ENCODE measurements at regions not wholly inside any gene's neighbourhood (a gene's known extent, or its start where the extent isn't known, plus 50 kb on each side); places are given as distances from the start of the nearest gene placed in this dataset.

GRCh38 chr13:97630725-97631124 lies 196.8 kb downstream of the RAP2A start:
- H3K27me3 ChIP-seq (replicated peaks in 1 of 4; ENCODE audit: control extremely low read depth in 1 of 4, control insufficient read depth in 3 of 4, insufficient read depth in 4 of 4, low read length in 3 of 4): peaks cover 0 to 3% (median 0%) of the 10 kb centered on the region in 4 experiments
- no peak overlapping the region for H3K4me2 ChIP-seq (replicated peaks; ENCODE audit: low read depth, low read length, poor library complexity, severe bottlenecking)
- H3K4me3 ChIP-seq (ENCODE audit: control extremely low read depth in 1 of 5, extremely low read depth in 1 of 5, insufficient read depth in 1 of 5, low read depth in 2 of 5, low read length in 4 of 5): no peak overlapping the region
- TF ChIP-seq CTCF (IDR thresholded peaks at IDR 0.05) (no peak), EZH2 (IDR thresholded peaks at IDR 0.05; ENCODE audit: borderline replicate concordance, insufficient read depth, low read depth, low read length, poor library complexity, severe bottlenecking) (no peak)
- CTCF ChIA-PET: no interaction called here
- POLR2A ChIA-PET: no interaction called here
- DNase-seq: no peak
- no peak overlapping the region for H2AFZ ChIP-seq (ENCODE audit: insufficient read depth, low read depth, low read length, poor library complexity, severe bottlenecking)
- H3K36me3 ChIP-seq (replicated peaks in 1 of 2; ENCODE audit: control extremely low read depth in 1 of 2, control insufficient read depth in 1 of 2, extremely low read depth in 1 of 2, insufficient read depth in 2 of 2, low read length in 1 of 2): no peaks in the 10 kb centered on the region
- no peak overlapping the region for H3K27ac Mint-ChIP-seq
- H4K20me1 ChIP-seq (ENCODE audit: control insufficient read depth, insufficient read depth, low read length, poor library complexity, severe bottlenecking): no peaks in the 10 kb centered on the region
- no peaks in the 10 kb centered on the region for H3K4me1 Mint-ChIP-seq
- ATAC-seq (ENCODE audit: low read depth): no peak
- H3K79me2 ChIP-seq (ENCODE audit: control insufficient read depth, insufficient read depth, low read length): no peaks in the 10 kb centered on the region
- WGBS (ENCODE audit: insufficient coverage): 81% methylated on average over 4 of the region's 4 CpGs
- H3K4me1 ChIP-seq (ENCODE audit: control insufficient read depth in 2 of 2, insufficient read depth in 2 of 2, low read length in 2 of 2): no peaks in the 10 kb centered on the region
- H3K9ac ChIP-seq (ENCODE audit: low read length): no peak overlapping the region
- no peak overlapping the region for H3K4me3 Mint-ChIP-seq
- no peak overlapping the region for H3K27ac ChIP-seq (ENCODE audit: low read length in 2 of 2)
- intact Hi-C loops (cut with micrococcal nuclease): no loop called here
- H3K27me3 Mint-ChIP-seq: no peaks in the 10 kb centered on the region
- peaks cover 0 to 7% (median 2%) of the 10 kb centered on the region in 3 donors for H3K9me3 ChIP-seq (ENCODE audit: control extremely low read depth in 1 of 3, control insufficient read depth in 2 of 3, insufficient read depth in 1 of 3, low read length in 2 of 3)
- peaks cover 2% of the 10 kb centered on the region for H3K9me3 Mint-ChIP-seq (ENCODE audit: insufficient read depth)

- CTCF ChIA-PET: no interaction called here
- H3K4me3 ChIP-seq (ENCODE audit: control extremely low read depth in 1 of 5, extremely low read depth in 1 of 5, insufficient read depth in 1 of 5, low read depth in 2 of 5, low read length in 4 of 5): no peak overlapping the region
- H3K27me3 Mint-ChIP-seq: no peaks in the 10 kb centered on the region
- H3K27me3 ChIP-seq (replicated peaks in 1 of 4; ENCODE audit: control extremely low read depth in 1 of 4, control insufficient read depth in 3 of 4, insufficient read depth in 4 of 4, low read length in 3 of 4): peaks cover 0 to under 1% (median 0%) of the 10 kb centered on the region in 4 experiments
- H2AFZ ChIP-seq (ENCODE audit: insufficient read depth, low read depth, low read length, poor library complexity, severe bottlenecking): no peak overlapping the region
- no peak overlapping the region for H3K27ac Mint-ChIP-seq
- H3K36me3 ChIP-seq (replicated peaks in 1 of 2; ENCODE audit: control extremely low read depth in 1 of 2, control insufficient read depth in 1 of 2, extremely low read depth in 1 of 2, insufficient read depth in 2 of 2, low read length in 1 of 2): no peaks in the 10 kb centered on the region
- H3K4me3 Mint-ChIP-seq: no peak overlapping the region
- intact Hi-C loops (cut with micrococcal nuclease): no loop called here
- no peak for ATAC-seq (ENCODE audit: low read depth)
- no peak for DNase-seq
- WGBS (ENCODE audit: insufficient coverage): 87% methylated on average over 3 of the region's 3 CpGs
- POLR2A ChIA-PET: no interaction called here
- no peaks in the 10 kb centered on the region for H3K79me2 ChIP-seq (ENCODE audit: control insufficient read depth, insufficient read depth, low read length)
- peaks cover 2% of the 10 kb centered on the region for H3K9me3 Mint-ChIP-seq (ENCODE audit: insufficient read depth)
- TF ChIP-seq CTCF (IDR thresholded peaks at IDR 0.05): no peak
- no peak overlapping the region for H3K4me2 ChIP-seq (replicated peaks; ENCODE audit: low read depth, low read length, poor library complexity, severe bottlenecking)
- no peaks in the 10 kb centered on the region for H3K4me1 ChIP-seq (ENCODE audit: control insufficient read depth in 2 of 2, insufficient read depth in 2 of 2, low read length in 2 of 2)
- no peaks in the 10 kb centered on the region for H4K20me1 ChIP-seq (ENCODE audit: control insufficient read depth, insufficient read depth, low read length, poor library complexity, severe bottlenecking)
- H3K4me1 Mint-ChIP-seq: no peaks in the 10 kb centered on the region
- H3K27ac ChIP-seq (ENCODE audit: low read length in 2 of 2): no peak overlapping the region
- H3K9me3 ChIP-seq (ENCODE audit: control extremely low read depth in 1 of 3, control insufficient read depth in 2 of 3, insufficient read depth in 1 of 3, low read length in 2 of 3): peaks cover 0 to 7% (median 2%) of the 10 kb centered on the region in 3 donors
- no peak overlapping the region for H3K9ac ChIP-seq (ENCODE audit: low read length)
Measured at GRCh38 chr13:97631158-97631557, 197.2 kb downstream of the RAP2A start.

All from B cell (primary cell).